Keratinocyte (primary cell): ENCODE measurements at regions not wholly inside any gene's neighbourhood (a gene's known extent, or its start where the extent isn't known, plus 50 kb on each side); places are given as distances from the start of the nearest gene placed in this dataset.

ENCODE experiments used
- DNase-seq: peaks from one replicate; pipeline ENCODE4 v3.0.0-alpha.2; 2011; ENCODE audit warnings: low read depth, missing footprints, low spot score
- FAIRE-seq: peaks from 2 replicates; lab custom pipeline; 2011; peaks lifted over from hg19 to GRCh38; lab: Jason Lieb, UNC
- H2AFZ ChIP-seq: 2 replicates; pipeline ENCODE4 v1.6.0; 2012; ENCODE audit warnings: low read length, control low read depth, inconsistent platforms; ENCODE audit not compliant: control insufficient read depth
- H3K27ac ChIP-seq: 2 replicates; pipeline ENCODE4 v1.5.1; 2011; ENCODE audit warnings: low read length; ENCODE audit not compliant: control insufficient read depth, insufficient read depth
- H3K27me3 ChIP-seq: 3 replicates; pipeline ENCODE4 v1.6.0; 2011; ENCODE audit warnings: low read length; ENCODE audit not compliant: control insufficient read depth, insufficient read depth; ENCODE audit errors: extremely low read depth
- H3K36me3 ChIP-seq, 2 experiments: 2 replicates in 1 of 2; 3 replicates in 1 of 2; pipeline ENCODE4 v1.5.1; 2011; ENCODE audit warnings: low read length in 2 of 2, mild to moderate bottlenecking in 1 of 2; ENCODE audit not compliant: control insufficient read depth in 2 of 2, insufficient read depth in 2 of 2; ENCODE audit errors: extremely low read depth in 1 of 2
- H3K4me1 ChIP-seq: 3 replicates; pipeline ENCODE4 v1.5.1; 2011; ENCODE audit warnings: low read length; ENCODE audit not compliant: control insufficient read depth, insufficient read depth; ENCODE audit errors: extremely low read depth
- H3K4me2 ChIP-seq: 3 replicates; pipeline ENCODE4 v1.6.0; 2011; ENCODE audit warnings: low read depth, low read length; ENCODE audit not compliant: control insufficient read depth, insufficient read depth; ENCODE audit errors: extremely low read depth
- H3K4me3 ChIP-seq, 3 experiments: fragments of 200-600 bp in 1 of 3; sonication (generic) in 1 of 3; 2 replicates in 2 of 3; 3 replicates in 1 of 3; pipeline ENCODE4 v1.5.1; 2011 to 2016; ENCODE audit warnings: low read length in 3 of 3, mild to moderate bottlenecking in 3 of 3, control low read depth in 2 of 3, inconsistent platforms in 1 of 3, low read depth in 1 of 3, mixed read lengths in 1 of 3, mixed run types in 1 of 3, moderate library complexity in 1 of 3; ENCODE audit not compliant: control insufficient read depth in 2 of 3, insufficient read depth in 2 of 3; ENCODE audit errors: extremely low read depth in 1 of 3
- H3K79me2 ChIP-seq: 2 replicates; pipeline ENCODE4 v1.6.0; 2012; ENCODE audit warnings: low read length; ENCODE audit not compliant: control insufficient read depth, insufficient read depth
- H3K9ac ChIP-seq: 3 replicates; pipeline ENCODE4 v1.6.0; 2011; ENCODE audit warnings: low read length; ENCODE audit not compliant: control insufficient read depth, insufficient read depth; ENCODE audit errors: extremely low read depth
- H3K9me1 ChIP-seq: 3 replicates; pipeline ENCODE4 v1.6.0; 2011; ENCODE audit warnings: low read length; ENCODE audit not compliant: control insufficient read depth, insufficient read depth; ENCODE audit errors: extremely low read depth
- H3K9me3 ChIP-seq: 2 replicates; pipeline ENCODE4 v1.5.1; 2012; ENCODE audit warnings: low read depth, low read length; ENCODE audit not compliant: control insufficient read depth
- H4K20me1 ChIP-seq: 3 replicates; pipeline ENCODE4 v1.6.0; 2011; ENCODE audit warnings: low read length; ENCODE audit not compliant: control insufficient read depth, insufficient read depth; ENCODE audit errors: extremely low read depth
- CTCF ChIP-seq, 3 experiments: IDR thresholded peaks in 1 of 3; conservative IDR thresholded peaks in 1 of 3; optimal IDR thresholded peaks in 1 of 3; 2 replicates in 2 of 3; 3 replicates in 1 of 3; pipeline versions ENCODE3 to v1.5.1; 2011; ENCODE audit warnings: low read length in 3 of 3, mild to moderate bottlenecking in 3 of 3, moderate library complexity in 2 of 3, control low read depth in 1 of 3, inconsistent platforms in 1 of 3; ENCODE audit not compliant: insufficient read depth in 2 of 3; ENCODE audit errors: extremely low read depth in 1 of 3
- EZH2 ChIP-seq: IDR thresholded peaks from one replicate; pipeline ENCODE4 v1.6.1; 2012; ENCODE audit warnings: inconsistent platforms, mild to moderate bottlenecking, low read length, moderate library complexity
- dilution Hi-C: fragments of 300-500 bp; cut with MboI; formaldehyde crosslinking; loops from one replicate; pipeline ENCODE4 v1.7.0; 2020; ENCODE audit warnings: low sequenced_read_pairs; ENCODE audit not compliant: extremely low pct_ligation_motif_present

DNA sequence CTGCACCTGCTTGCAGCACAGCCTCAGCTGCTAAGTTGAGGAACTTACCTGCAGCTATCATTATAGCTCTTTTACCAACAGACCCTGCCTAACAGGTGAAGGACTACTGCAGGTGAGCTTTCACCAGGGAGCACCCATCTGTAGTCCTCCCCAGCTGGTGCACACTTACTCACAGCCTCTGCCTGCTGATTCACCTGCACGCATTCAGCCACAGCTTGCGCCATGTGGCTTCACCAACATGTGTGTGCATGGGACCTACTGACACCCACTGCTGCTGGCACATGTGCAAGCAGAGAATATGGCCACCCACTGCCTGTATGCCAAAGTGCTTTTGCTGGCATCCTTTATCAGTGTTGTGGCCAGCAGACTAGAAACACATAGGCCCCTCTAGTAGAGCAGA lies 146.7 kb upstream of the KLHL4 start:
- Histone ChIP-seq H3K4me3 (no peak overlapping the region), H3K4me1 (no peaks in the 10 kb centered on the region), H4K20me1 (no peaks in the 10 kb centered on the region), H3K36me3 (no peaks in the 10 kb centered on the region), H3K9me1 (no peaks in the 10 kb centered on the region), H2AFZ (no peak overlapping the region), H3K4me2 (no peak overlapping the region), H3K9ac (no peak overlapping the region), H3K79me2 (no peaks in the 10 kb centered on the region), H3K27ac (no peak overlapping the region), H3K27me3 (no peaks in the 10 kb centered on the region), H3K9me3 (peaks cover 2% of the 10 kb centered on the region)
- no peak for DNase-seq
- TF ChIP-seq CTCF (optimal IDR thresholded peaks at IDR 0.05 in 1 of 3, IDR thresholded peaks at IDR 0.05 in 1 of 3, conservative IDR thresholded peaks at IDR 0.05 in 1 of 3; ENCODE audit: extremely low read depth in 1 of 3, insufficient read depth in 2 of 3, low read length in 3 of 3) = no peak
- no peak for TF ChIP-seq EZH2
- dilution Hi-C loops = no loop called here
- no peak for FAIRE-seq

DNA sequence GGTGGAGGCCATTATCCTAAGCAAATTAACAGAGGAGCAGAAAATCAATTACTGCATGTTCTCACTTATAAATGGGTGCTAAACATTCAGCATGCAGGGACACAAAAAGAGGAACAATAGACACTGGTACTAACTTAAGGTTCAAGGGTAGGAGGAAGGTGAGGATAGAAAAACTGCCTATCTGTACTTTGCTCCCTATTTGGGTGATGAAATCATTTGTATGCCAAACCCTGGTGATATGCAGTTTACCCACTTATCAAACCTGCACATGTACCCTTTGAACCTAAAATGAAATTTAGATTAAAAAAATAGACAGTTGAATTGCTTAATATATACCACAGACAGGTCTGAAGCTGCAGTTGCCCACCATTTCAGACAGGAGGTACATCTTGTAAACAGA lies 143.3 kb upstream of the KLHL4 start:
- no peak for DNase-seq
- H3K27ac ChIP-seq = no peak overlapping the region
- TF ChIP-seq CTCF (optimal IDR thresholded peaks at IDR 0.05 in 1 of 3, IDR thresholded peaks at IDR 0.05 in 1 of 3, conservative IDR thresholded peaks at IDR 0.05 in 1 of 3; ENCODE audit: extremely low read depth in 1 of 3, insufficient read depth in 2 of 3, low read length in 3 of 3) (no peak), EZH2 (no peak)
- H3K9ac ChIP-seq = no peak overlapping the region
- H3K79me2 ChIP-seq = no peaks in the 10 kb centered on the region
- H3K9me1 ChIP-seq = no peaks in the 10 kb centered on the region
- no peak overlapping the region for H2AFZ ChIP-seq
- H4K20me1 ChIP-seq = no peaks in the 10 kb centered on the region
- no peaks in the 10 kb centered on the region for H3K4me1 ChIP-seq
- H3K27me3 ChIP-seq = no peaks in the 10 kb centered on the region
- H3K9me3 ChIP-seq = peaks cover 2% of the 10 kb centered on the region
- H3K4me3 ChIP-seq = no peak overlapping the region
- H3K4me2 ChIP-seq = no peak overlapping the region
- no peaks in the 10 kb centered on the region for H3K36me3 ChIP-seq
- dilution Hi-C loops = no loop called here
- no peak for FAIRE-seq
